OCI-LY7 (cell line): ENCODE measurements at regions not wholly inside any gene's neighbourhood (a gene's known extent, or its start where the extent isn't known, plus 50 kb on each side); places are given as distances from the start of the nearest gene placed in this dataset.

ENCODE experiments used
- EZH2phosphoT487 ChIP-seq: fragments of 200-600 bp; sonication (generic); IDR thresholded peaks from 2 replicates; pipeline ENCODE4 v1.6.1; 2018; ENCODE audit warnings: low read depth, borderline replicate concordance, mild to moderate bottlenecking, mixed run types, antibody characterized with exemption, low read length, moderate library complexity, mixed read lengths
- TF ChIP-seq, protein P1 (sequence below): fragments of 200-600 bp; sonication (generic); conservative IDR thresholded peaks from 2 replicates; pipeline ENCODE4 v1.5.1; 2014; ENCODE audit warnings: mild to moderate bottlenecking, antibody characterized with exemption, low read length, moderate library complexity, mixed read lengths

- TF ChIP-seq, protein P1, sequence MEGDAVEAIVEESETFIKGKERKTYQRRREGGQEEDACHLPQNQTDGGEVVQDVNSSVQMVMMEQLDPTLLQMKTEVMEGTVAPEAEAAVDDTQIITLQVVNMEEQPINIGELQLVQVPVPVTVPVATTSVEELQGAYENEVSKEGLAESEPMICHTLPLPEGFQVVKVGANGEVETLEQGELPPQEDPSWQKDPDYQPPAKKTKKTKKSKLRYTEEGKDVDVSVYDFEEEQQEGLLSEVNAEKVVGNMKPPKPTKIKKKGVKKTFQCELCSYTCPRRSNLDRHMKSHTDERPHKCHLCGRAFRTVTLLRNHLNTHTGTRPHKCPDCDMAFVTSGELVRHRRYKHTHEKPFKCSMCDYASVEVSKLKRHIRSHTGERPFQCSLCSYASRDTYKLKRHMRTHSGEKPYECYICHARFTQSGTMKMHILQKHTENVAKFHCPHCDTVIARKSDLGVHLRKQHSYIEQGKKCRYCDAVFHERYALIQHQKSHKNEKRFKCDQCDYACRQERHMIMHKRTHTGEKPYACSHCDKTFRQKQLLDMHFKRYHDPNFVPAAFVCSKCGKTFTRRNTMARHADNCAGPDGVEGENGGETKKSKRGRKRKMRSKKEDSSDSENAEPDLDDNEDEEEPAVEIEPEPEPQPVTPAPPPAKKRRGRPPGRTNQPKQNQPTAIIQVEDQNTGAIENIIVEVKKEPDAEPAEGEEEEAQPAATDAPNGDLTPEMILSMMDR, result no peak
- no peak for TF ChIP-seq EZH2phosphoT487
These were observed 77.2 kb upstream of the PTCHD4 start for GRCh38 chr6:48188158-48188557.
